OCI-LY7 (cell line): ENCODE measurements at regions not wholly inside any gene's neighbourhood (a gene's known extent, or its start where the extent isn't known, plus 50 kb on each side); places are given as distances from the start of the nearest gene placed in this dataset.

ENCODE experiments used
- CTCF ChIP-seq: fragments of 200-600 bp; sonication (generic); conservative IDR thresholded peaks from 2 replicates; pipeline ENCODE4 v1.5.1; 2014; ENCODE audit warnings: mild to moderate bottlenecking, antibody characterized with exemption, low read length, moderate library complexity, mixed read lengths
- EZH2phosphoT487 ChIP-seq: fragments of 200-600 bp; sonication (generic); IDR thresholded peaks from 2 replicates; pipeline ENCODE4 v1.6.1; 2018; ENCODE audit warnings: low read depth, borderline replicate concordance, mild to moderate bottlenecking, mixed run types, antibody characterized with exemption, low read length, moderate library complexity, mixed read lengths

GRCh38 chr10:84876116-84876999 lies 548.0 kb downstream of the CCSER2 start:
- TF ChIP-seq CTCF (no peak), EZH2phosphoT487 (no peak)
